WTC11 (cell line): ENCODE measurements at regions not wholly inside any gene's neighbourhood (a gene's known extent, or its start where the extent isn't known, plus 50 kb on each side); places are given as distances from the start of the nearest gene placed in this dataset.

ENCODE experiments used
- ATAC-seq: fragments of 200-7000 bp; cut with Tn5 transposase; 2 replicates; pipeline ENCODE4 v1.10.0; 2021; ENCODE audit warnings: mild to moderate bottlenecking, moderate library complexity
- CTCF ChIA-PET: fragments of 300-600 bp; sonication (Branson Sonifier 250); formaldehyde crosslinking; loops from one replicate; lab custom pipeline; 2021; ENCODE audit warnings: antibody characterized with exemption; lab: Charles Lee
- POLR2A ChIA-PET: fragments of 350-600 bp; sonication (Branson Sonifier 250); formaldehyde crosslinking; loops from one replicate; lab custom pipeline; 2021; ENCODE audit warnings: antibody characterized with exemption; lab: Charles Lee
- DNase-seq: peaks from one replicate; pipeline ENCODE4 v3.0.0; 2021; ENCODE audit warnings: low spot score
- H3K27ac Mint-ChIP-seq: 2 replicates; pipeline ENCODE4 v1.8.0; 2021; ENCODE audit warnings: mixed read lengths
- H3K27me3 Mint-ChIP-seq: 2 replicates; pipeline ENCODE4 v1.8.0; 2021; ENCODE audit warnings: low read depth, mild to moderate bottlenecking, moderate library complexity, mixed read lengths
- H3K36me3 Mint-ChIP-seq: 2 replicates; pipeline ENCODE4 v1.8.0; 2021; ENCODE audit warnings: mixed read lengths
- H3K4me1 Mint-ChIP-seq: 2 replicates; pipeline ENCODE4 v1.8.0; 2022; ENCODE audit warnings: mixed read lengths
- H3K4me3 Mint-ChIP-seq: 2 replicates; pipeline ENCODE4 v1.8.0; 2021; ENCODE audit warnings: mild to moderate bottlenecking, moderate library complexity, mixed read lengths
- H3K9me3 Mint-ChIP-seq: 2 replicates; pipeline ENCODE4 v1.8.0; 2021; ENCODE audit warnings: mixed read lengths
- ATF1 ChIP-seq: sonication (generic); formaldehyde crosslinking; IDR thresholded peaks from 2 replicates; pipeline ENCODE4 v1.8.1; 2023; ENCODE audit warnings: mild to moderate bottlenecking, moderate library complexity, missing genetic modification reagents
- EMX1 ChIP-seq: fragments of 250-450 bp; sonication (Bioruptor Pico); IDR thresholded peaks from 2 replicates; pipeline ENCODE4 v1.8.0; 2021; ENCODE audit warnings: mild to moderate bottlenecking
- FOXJ3 ChIP-seq: sonication (generic); formaldehyde crosslinking; IDR thresholded peaks from 2 replicates; pipeline ENCODE4 v1.9.0; 2021; ENCODE audit warnings: missing genetic modification reagents, mild to moderate bottlenecking, borderline replicate concordance
- GTF2I ChIP-seq: fragments of 250-450 bp; sonication (Bioruptor Pico); conservative IDR thresholded peaks from 2 replicates; pipeline ENCODE4 v1.4.0; 2021; ENCODE audit warnings: mild to moderate bottlenecking
- JUN ChIP-seq: sonication (generic); formaldehyde crosslinking; IDR thresholded peaks from 2 replicates; pipeline ENCODE4 v1.8.0; 2023; ENCODE audit warnings: mild to moderate bottlenecking, missing genetic modification reagents
- MYBL2 ChIP-seq: sonication (generic); formaldehyde crosslinking; IDR thresholded peaks from 2 replicates; pipeline ENCODE4 v1.8.1; 2023; ENCODE audit warnings: mild to moderate bottlenecking, moderate library complexity, missing genetic modification reagents
- NR2C2 ChIP-seq: sonication (generic); formaldehyde crosslinking; IDR thresholded peaks from 2 replicates; pipeline ENCODE4 v1.8.0; 2022; ENCODE audit warnings: mild to moderate bottlenecking, missing genetic modification reagents
- RORB ChIP-seq: fragments of 250-450 bp; sonication (Bioruptor Pico); IDR thresholded peaks from 2 replicates; pipeline ENCODE4 v1.9.0; 2021; ENCODE audit warnings: mild to moderate bottlenecking
- SMAD4 ChIP-seq: sonication (generic); formaldehyde crosslinking; IDR thresholded peaks from 2 replicates; pipeline ENCODE4 v1.8.0; 2022; ENCODE audit warnings: mild to moderate bottlenecking, missing genetic modification reagents
- ZNF232 ChIP-seq: sonication (generic); formaldehyde crosslinking; IDR thresholded peaks from 2 replicates; pipeline ENCODE4 v1.8.0; 2022; ENCODE audit warnings: mild to moderate bottlenecking, missing genetic modification reagents
- ZNF263 ChIP-seq: sonication (generic); formaldehyde crosslinking; IDR thresholded peaks from 2 replicates; pipeline ENCODE4 v1.8.1; 2022; ENCODE audit warnings: low read depth, mild to moderate bottlenecking, moderate library complexity, missing genetic modification reagents
- ZNF416 ChIP-seq: fragments of 250-450 bp; sonication (Bioruptor Pico); IDR thresholded peaks from 2 replicates; pipeline ENCODE4 v1.9.0; 2021; ENCODE audit warnings: mild to moderate bottlenecking, inconsistent platforms
- ZNF671 ChIP-seq: fragments of 250-450 bp; sonication (Bioruptor Pico); IDR thresholded peaks from 2 replicates; pipeline ENCODE4 v1.8.0; 2021; ENCODE audit warnings: mild to moderate bottlenecking
- TF ChIP-seq, protein P1 (sequence below): sonication (generic); formaldehyde crosslinking; IDR thresholded peaks from 2 replicates; pipeline ENCODE4 v1.8.1; 2023; ENCODE audit warnings: mild to moderate bottlenecking, missing genetic modification reagents
- TF ChIP-seq, protein P2 (sequence below): fragments of 250-450 bp; sonication (Bioruptor Pico); IDR thresholded peaks from 2 replicates; pipeline ENCODE4 v1.9.0; 2021; ENCODE audit warnings: mild to moderate bottlenecking, borderline replicate concordance
- TF ChIP-seq, protein P3 (sequence below): sonication (generic); formaldehyde crosslinking; IDR thresholded peaks from 2 replicates; pipeline ENCODE4 v1.8.0; 2022; ENCODE audit warnings: mild to moderate bottlenecking, missing genetic modification reagents
- TF ChIP-seq, protein P4 (sequence below): sonication (generic); formaldehyde crosslinking; IDR thresholded peaks from 2 replicates; pipeline ENCODE4 v1.8.0; 2022; ENCODE audit warnings: mild to moderate bottlenecking, missing genetic modification reagents
- TF ChIP-seq, protein P5 (sequence below): sonication (generic); formaldehyde crosslinking; IDR thresholded peaks from 2 replicates; pipeline ENCODE4 v1.8.1; 2023; ENCODE audit warnings: mild to moderate bottlenecking, missing genetic modification reagents, moderate library complexity
- TF ChIP-seq, protein P6 (sequence below): sonication (generic); formaldehyde crosslinking; IDR thresholded peaks from 2 replicates; pipeline ENCODE4 v1.8.1; 2022; ENCODE audit warnings: low read depth, missing genetic modification reagents, borderline replicate concordance
- TF ChIP-seq, protein P7 (sequence below): sonication (generic); formaldehyde crosslinking; IDR thresholded peaks from 2 replicates; pipeline ENCODE4 v1.8.1; 2023; ENCODE audit warnings: mild to moderate bottlenecking, moderate library complexity, missing genetic modification reagents

DNA sequence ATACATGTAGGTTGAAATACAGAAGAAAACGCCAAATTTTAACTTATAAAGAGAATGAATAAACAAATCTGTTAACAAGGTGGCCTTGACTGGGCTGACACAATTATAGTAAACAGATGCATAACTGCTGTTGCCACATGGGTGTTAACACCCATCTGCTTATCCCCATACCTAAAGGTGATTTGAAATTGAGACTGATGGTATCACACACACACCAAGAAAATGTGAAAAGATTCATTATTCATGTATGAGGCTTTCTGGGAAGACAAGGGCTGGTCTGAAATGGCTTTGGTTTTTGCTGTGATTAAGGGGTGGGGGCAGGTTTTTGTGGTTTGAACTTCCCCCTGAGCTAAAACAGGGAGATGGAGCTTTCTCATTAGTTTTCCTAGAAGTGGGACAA lies 156.6 kb downstream of the SYT10 start:
- no peak overlapping the region for H3K4me3 Mint-ChIP-seq
- no peak for DNase-seq
- POLR2A ChIA-PET = no interaction called here
- TF ChIP-seq MYBL2 (no peak), ZNF232 (CRISPR knock-in tag) (no peak), NR2C2 (CRISPR knock-in tag) (no peak), ATF1 (CRISPR knock-in tag) (no peak), JUN (no peak), GTF2I (CRISPR knock-in tag) (no peak), SMAD4 (CRISPR knock-in tag) (no peak), ZNF671 (CRISPR knock-in tag) (no peak), EMX1 (CRISPR knock-in tag) (no peak), RORB (CRISPR knock-in tag) (no peak), ZNF263 (CRISPR knock-in tag) (no peak)
- TF ChIP-seq, protein P1, sequence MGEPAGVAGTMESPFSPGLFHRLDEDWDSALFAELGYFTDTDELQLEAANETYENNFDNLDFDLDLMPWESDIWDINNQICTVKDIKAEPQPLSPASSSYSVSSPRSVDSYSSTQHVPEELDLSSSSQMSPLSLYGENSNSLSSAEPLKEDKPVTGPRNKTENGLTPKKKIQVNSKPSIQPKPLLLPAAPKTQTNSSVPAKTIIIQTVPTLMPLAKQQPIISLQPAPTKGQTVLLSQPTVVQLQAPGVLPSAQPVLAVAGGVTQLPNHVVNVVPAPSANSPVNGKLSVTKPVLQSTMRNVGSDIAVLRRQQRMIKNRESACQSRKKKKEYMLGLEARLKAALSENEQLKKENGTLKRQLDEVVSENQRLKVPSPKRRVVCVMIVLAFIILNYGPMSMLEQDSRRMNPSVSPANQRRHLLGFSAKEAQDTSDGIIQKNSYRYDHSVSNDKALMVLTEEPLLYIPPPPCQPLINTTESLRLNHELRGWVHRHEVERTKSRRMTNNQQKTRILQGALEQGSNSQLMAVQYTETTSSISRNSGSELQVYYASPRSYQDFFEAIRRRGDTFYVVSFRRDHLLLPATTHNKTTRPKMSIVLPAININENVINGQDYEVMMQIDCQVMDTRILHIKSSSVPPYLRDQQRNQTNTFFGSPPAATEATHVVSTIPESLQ (CRISPR knock-in tag) = no peak
- TF ChIP-seq, protein P2, sequence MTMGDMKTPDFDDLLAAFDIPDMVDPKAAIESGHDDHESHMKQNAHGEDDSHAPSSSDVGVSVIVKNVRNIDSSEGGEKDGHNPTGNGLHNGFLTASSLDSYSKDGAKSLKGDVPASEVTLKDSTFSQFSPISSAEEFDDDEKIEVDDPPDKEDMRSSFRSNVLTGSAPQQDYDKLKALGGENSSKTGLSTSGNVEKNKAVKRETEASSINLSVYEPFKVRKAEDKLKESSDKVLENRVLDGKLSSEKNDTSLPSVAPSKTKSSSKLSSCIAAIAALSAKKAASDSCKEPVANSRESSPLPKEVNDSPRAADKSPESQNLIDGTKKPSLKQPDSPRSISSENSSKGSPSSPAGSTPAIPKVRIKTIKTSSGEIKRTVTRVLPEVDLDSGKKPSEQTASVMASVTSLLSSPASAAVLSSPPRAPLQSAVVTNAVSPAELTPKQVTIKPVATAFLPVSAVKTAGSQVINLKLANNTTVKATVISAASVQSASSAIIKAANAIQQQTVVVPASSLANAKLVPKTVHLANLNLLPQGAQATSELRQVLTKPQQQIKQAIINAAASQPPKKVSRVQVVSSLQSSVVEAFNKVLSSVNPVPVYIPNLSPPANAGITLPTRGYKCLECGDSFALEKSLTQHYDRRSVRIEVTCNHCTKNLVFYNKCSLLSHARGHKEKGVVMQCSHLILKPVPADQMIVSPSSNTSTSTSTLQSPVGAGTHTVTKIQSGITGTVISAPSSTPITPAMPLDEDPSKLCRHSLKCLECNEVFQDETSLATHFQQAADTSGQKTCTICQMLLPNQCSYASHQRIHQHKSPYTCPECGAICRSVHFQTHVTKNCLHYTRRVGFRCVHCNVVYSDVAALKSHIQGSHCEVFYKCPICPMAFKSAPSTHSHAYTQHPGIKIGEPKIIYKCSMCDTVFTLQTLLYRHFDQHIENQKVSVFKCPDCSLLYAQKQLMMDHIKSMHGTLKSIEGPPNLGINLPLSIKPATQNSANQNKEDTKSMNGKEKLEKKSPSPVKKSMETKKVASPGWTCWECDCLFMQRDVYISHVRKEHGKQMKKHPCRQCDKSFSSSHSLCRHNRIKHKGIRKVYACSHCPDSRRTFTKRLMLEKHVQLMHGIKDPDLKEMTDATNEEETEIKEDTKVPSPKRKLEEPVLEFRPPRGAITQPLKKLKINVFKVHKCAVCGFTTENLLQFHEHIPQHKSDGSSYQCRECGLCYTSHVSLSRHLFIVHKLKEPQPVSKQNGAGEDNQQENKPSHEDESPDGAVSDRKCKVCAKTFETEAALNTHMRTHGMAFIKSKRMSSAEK (CRISPR knock-in tag) = no peak
- TF ChIP-seq, protein P3, sequence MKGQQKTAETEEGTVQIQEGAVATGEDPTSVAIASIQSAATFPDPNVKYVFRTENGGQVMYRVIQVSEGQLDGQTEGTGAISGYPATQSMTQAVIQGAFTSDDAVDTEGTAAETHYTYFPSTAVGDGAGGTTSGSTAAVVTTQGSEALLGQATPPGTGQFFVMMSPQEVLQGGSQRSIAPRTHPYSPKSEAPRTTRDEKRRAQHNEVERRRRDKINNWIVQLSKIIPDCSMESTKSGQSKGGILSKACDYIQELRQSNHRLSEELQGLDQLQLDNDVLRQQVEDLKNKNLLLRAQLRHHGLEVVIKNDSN = no peak
- TF ChIP-seq, protein P4, sequence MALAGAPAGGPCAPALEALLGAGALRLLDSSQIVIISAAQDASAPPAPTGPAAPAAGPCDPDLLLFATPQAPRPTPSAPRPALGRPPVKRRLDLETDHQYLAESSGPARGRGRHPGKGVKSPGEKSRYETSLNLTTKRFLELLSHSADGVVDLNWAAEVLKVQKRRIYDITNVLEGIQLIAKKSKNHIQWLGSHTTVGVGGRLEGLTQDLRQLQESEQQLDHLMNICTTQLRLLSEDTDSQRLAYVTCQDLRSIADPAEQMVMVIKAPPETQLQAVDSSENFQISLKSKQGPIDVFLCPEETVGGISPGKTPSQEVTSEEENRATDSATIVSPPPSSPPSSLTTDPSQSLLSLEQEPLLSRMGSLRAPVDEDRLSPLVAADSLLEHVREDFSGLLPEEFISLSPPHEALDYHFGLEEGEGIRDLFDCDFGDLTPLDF (CRISPR knock-in tag) = no peak
- TF ChIP-seq, all 79 proteins: peak for 0
- H3K9me3 Mint-ChIP-seq = peaks cover 58% of the 10 kb centered on the region
- peaks cover 6% of the 10 kb centered on the region for H3K4me1 Mint-ChIP-seq
- H3K36me3 Mint-ChIP-seq = peaks cover 45% of the 10 kb centered on the region
- no peaks in the 10 kb centered on the region; the same call in 1 of the 2 replicates for H3K27me3 Mint-ChIP-seq
- H3K27ac Mint-ChIP-seq = no peak overlapping the region
- CTCF ChIA-PET = no interaction called here
- ATAC-seq = no peak

DNA sequence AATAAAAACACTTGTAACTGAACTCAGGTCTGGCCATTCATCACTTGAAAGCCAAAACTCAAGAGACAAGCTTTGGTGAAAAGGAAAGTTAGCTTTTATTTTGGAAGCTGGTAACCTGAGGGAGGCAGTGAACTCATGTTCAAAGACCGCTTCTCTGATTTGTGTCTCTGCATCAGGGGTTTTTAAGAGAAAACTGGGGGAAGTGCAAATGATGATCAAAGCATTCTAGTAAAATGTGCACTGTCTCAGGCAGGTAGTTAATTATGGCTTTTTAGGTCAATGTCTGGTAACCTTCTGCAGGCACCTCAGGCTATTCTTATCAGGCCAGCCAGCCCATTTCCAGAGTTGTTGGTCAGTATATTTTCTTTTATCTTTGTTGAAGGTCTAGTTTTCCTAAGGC lies 162.2 kb downstream of the SYT10 start:
- CTCF ChIA-PET = no interaction called here
- peaks cover 71% of the 10 kb centered on the region for H3K9me3 Mint-ChIP-seq
- H3K4me1 Mint-ChIP-seq = no peaks in the 10 kb centered on the region
- TF ChIP-seq ZNF416 (CRISPR knock-in tag) = no peak
- TF ChIP-seq, protein P2 (CRISPR knock-in tag) = no peak
- TF ChIP-seq, protein P5, sequence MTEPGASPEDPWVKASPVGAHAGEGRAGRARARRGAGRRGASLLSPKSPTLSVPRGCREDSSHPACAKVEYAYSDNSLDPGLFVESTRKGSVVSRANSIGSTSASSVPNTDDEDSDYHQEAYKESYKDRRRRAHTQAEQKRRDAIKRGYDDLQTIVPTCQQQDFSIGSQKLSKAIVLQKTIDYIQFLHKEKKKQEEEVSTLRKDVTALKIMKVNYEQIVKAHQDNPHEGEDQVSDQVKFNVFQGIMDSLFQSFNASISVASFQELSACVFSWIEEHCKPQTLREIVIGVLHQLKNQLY (CRISPR knock-in tag) = no peak
- TF ChIP-seq, protein P6, sequence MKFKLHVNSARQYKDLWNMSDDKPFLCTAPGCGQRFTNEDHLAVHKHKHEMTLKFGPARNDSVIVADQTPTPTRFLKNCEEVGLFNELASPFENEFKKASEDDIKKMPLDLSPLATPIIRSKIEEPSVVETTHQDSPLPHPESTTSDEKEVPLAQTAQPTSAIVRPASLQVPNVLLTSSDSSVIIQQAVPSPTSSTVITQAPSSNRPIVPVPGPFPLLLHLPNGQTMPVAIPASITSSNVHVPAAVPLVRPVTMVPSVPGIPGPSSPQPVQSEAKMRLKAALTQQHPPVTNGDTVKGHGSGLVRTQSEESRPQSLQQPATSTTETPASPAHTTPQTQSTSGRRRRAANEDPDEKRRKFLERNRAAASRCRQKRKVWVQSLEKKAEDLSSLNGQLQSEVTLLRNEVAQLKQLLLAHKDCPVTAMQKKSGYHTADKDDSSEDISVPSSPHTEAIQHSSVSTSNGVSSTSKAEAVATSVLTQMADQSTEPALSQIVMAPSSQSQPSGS (CRISPR knock-in tag) = no peak
- TF ChIP-seq, protein P7, sequence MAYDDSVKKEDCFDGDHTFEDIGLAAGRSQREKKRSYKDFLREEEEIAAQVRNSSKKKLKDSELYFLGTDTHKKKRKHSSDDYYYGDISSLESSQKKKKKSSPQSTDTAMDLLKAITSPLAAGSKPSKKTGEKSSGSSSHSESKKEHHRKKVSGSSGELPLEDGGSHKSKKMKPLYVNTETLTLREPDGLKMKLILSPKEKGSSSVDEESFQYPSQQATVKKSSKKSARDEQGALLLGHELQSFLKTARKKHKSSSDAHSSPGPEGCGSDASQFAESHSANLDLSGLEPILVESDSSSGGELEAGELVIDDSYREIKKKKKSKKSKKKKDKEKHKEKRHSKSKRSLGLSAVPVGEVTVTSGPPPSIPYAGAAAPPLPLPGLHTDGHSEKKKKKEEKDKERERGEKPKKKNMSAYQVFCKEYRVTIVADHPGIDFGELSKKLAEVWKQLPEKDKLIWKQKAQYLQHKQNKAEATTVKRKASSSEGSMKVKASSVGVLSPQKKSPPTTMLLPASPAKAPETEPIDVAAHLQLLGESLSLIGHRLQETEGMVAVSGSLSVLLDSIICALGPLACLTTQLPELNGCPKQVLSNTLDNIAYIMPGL (CRISPR knock-in tag) = no peak
- no peak for TF ChIP-seq FOXJ3 (CRISPR knock-in tag)

More for the DNA sequence above, 162.2 kb downstream of the SYT10 start:
- Mint-ChIP-seq H3K27me3 (no peaks in the 10 kb centered on the region; the same call in 1 of the 2 replicates), H3K4me3 (no peak overlapping the region), H3K36me3 (peaks cover 47% of the 10 kb centered on the region), H3K27ac (no peak overlapping the region)
- DNase-seq (no peak), ATAC-seq (no peak)
- POLR2A ChIA-PET = no interaction called here
